Left ventricle myocardium inferior (tissue), 1 donor: ENCODE measurements at regions not wholly inside any gene's neighbourhood (a gene's known extent, or its start where the extent isn't known, plus 50 kb on each side); places are given as distances from the start of the nearest gene placed in this dataset.
A peak's percentile ranks its signal among the peaks of the same experiment; 100 is the strongest.

Source experiments
- DNase-seq: peaks from one replicate; pipeline ENCODE4 v3.0.0-alpha.2; 2020
- H3K27ac ChIP-seq: fragments of 200-600 bp; replicated peaks from 2 replicates; pipeline ENCODE4 v1.8.0; 2021
- H3K27me3 ChIP-seq: fragments of 200-600 bp; 2 replicates; pipeline ENCODE4 v1.8.0; 2021; ENCODE audit warnings: low read depth
- H3K36me3 ChIP-seq: fragments of 200-600 bp; 2 replicates; pipeline ENCODE4 v1.8.0; 2021
- H3K4me1 ChIP-seq: fragments of 200-600 bp; 2 replicates; pipeline ENCODE4 v1.8.0; 2021
- H3K4me3 ChIP-seq: fragments of 200-600 bp; 2 replicates; pipeline ENCODE4 v1.8.0; 2021; ENCODE audit warnings: mild to moderate bottlenecking, moderate library complexity
- H3K9me3 ChIP-seq: fragments of 200-600 bp; replicated peaks from 2 replicates; pipeline ENCODE4 v1.8.0; 2021
- CTCF ChIP-seq: fragments of 200-600 bp; IDR thresholded peaks from 2 replicates; pipeline ENCODE4 v1.8.0; 2021; ENCODE audit warnings: antibody characterized with exemption, mild to moderate bottlenecking, borderline replicate concordance
- intact Hi-C: fragments of 100-400 bp; cut with micrococcal nuclease; formaldehyde crosslinking; loops from one replicate; pipeline ENCODE4 v1.11.0; 2022
- donor health status: DM: no; HTN: yes; CAD: no; lungs with severe emphysema.

- H3K36me3 ChIP-seq = no peaks in the 10 kb centered on the region
- no peaks in the 10 kb centered on the region for H3K4me1 ChIP-seq
- no peak overlapping the region for H3K4me3 ChIP-seq
- intact Hi-C loops = no loop called here
- no peaks in the 10 kb centered on the region for H3K27me3 ChIP-seq
- no peak for TF ChIP-seq CTCF
- H3K27ac ChIP-seq = peak overlapping the region; percentile 31
- DNase-seq = no peak
- peaks cover 40% of the 10 kb centered on the region for H3K9me3 ChIP-seq
These were observed 139.9 kb upstream of the ZNF438 start for GRCh38 chr10:31171402-31172083.

GRCh38 chr10:31172925-31173324 is 141.3 kb upstream of the ZNF438 start:
- TF ChIP-seq CTCF = no peak
- H3K4me1 ChIP-seq = no peaks in the 10 kb centered on the region
- peaks cover 40% of the 10 kb centered on the region for H3K9me3 ChIP-seq
- H3K27me3 ChIP-seq = no peaks in the 10 kb centered on the region
- H3K4me3 ChIP-seq = no peak overlapping the region
- DNase-seq = no peak
- intact Hi-C loops = no loop called here
- H3K27ac ChIP-seq = no peak overlapping the region
- no peaks in the 10 kb centered on the region for H3K36me3 ChIP-seq

- no peaks in the 10 kb centered on the region for H3K4me1 ChIP-seq
- H3K9me3 ChIP-seq = peaks cover 40% of the 10 kb centered on the region
- intact Hi-C loops = no loop called here
- TF ChIP-seq CTCF = no peak
- H3K27me3 ChIP-seq = no peaks in the 10 kb centered on the region
- no peak overlapping the region for H3K27ac ChIP-seq
- H3K4me3 ChIP-seq = no peak overlapping the region
- DNase-seq = no peak
- no peaks in the 10 kb centered on the region for H3K36me3 ChIP-seq
These were observed 142.1 kb upstream of the ZNF438 start for GRCh38 chr10:31173752-31174151.

GRCh38 chr10:31179091-31179680 is 139.8 kb upstream of the ZEB1 start:
- Histone ChIP-seq H3K4me1 (no peaks in the 10 kb centered on the region), H3K27me3 (no peaks in the 10 kb centered on the region), H3K27ac (no peak overlapping the region), H3K9me3 (peaks cover 19% of the 10 kb centered on the region), H3K36me3 (no peaks in the 10 kb centered on the region), H3K4me3 (no peak overlapping the region)
- no peak for DNase-seq
- TF ChIP-seq CTCF = no peak
- intact Hi-C loops = no loop called here

GRCh38 chr10:31186225-31187000 is 132.6 kb upstream of the ZEB1 start:
- no peaks in the 10 kb centered on the region for H3K9me3 ChIP-seq
- H3K27me3 ChIP-seq = no peaks in the 10 kb centered on the region
- H3K4me3 ChIP-seq = peak overlapping the region; percentile 34
- TF ChIP-seq CTCF = no peak
- DNase-seq = no peak
- H3K27ac ChIP-seq = peak overlapping the region; percentile 73
- intact Hi-C loops = no loop called here
- H3K4me1 ChIP-seq = peaks cover 15% of the 10 kb centered on the region
- no peaks in the 10 kb centered on the region for H3K36me3 ChIP-seq
